Heart right ventricle (tissue), 16 donors: ENCODE measurements at regions not wholly inside any gene's neighbourhood (a gene's known extent, or its start where the extent isn't known, plus 50 kb on each side); places are given as distances from the start of the nearest gene placed in this dataset.

ENCODE experiments used
- ATAC-seq, 8 donors: fragments of 200-7000 bp; cut with Tn5 transposase; one replicate each; pipeline ENCODE4 v1.9.1; 2020; ENCODE audit warnings: mild to moderate bottlenecking in 8 of 8, moderate library complexity in 8 of 8, moderate number of reproducible peaks in 1 of 8
- DNase-seq, 2 donors: peaks; one replicate each; pipeline ENCODE4 v3.0.0-alpha.2; 2020
- H3K27ac ChIP-seq, 10 donors: fragments of 200-600 bp; sonication (generic) in 2 of 10; one replicate each; pipeline versions ENCODE4 v1.5.0 to v1.8.0; 2020 to 2022; ENCODE audit warnings: mild to moderate bottlenecking in 3 of 10
- H3K27me3 ChIP-seq, 7 donors: fragments of 200-600 bp; one replicate each; pipeline ENCODE4 v1.8.0; 2021 to 2022; ENCODE audit warnings: mild to moderate bottlenecking in 2 of 7
- H3K36me3 ChIP-seq, 9 donors: fragments of 200-600 bp; sonication (generic) in 1 of 9; one replicate each; pipeline versions ENCODE4 v1.5.0 to v1.8.0; 2020 to 2022; ENCODE audit warnings: mild to moderate bottlenecking in 2 of 9
- H3K4me1 ChIP-seq, 9 donors: fragments of 200-600 bp; sonication (generic) in 1 of 9; one replicate each; pipeline versions ENCODE4 v1.5.0 to v1.8.0; 2020 to 2022; ENCODE audit warnings: mild to moderate bottlenecking in 4 of 9
- H3K4me3 ChIP-seq, 10 donors: fragments of 200-600 bp; sonication (generic) in 2 of 10; one replicate each; pipeline versions ENCODE4 v1.5.0 to v1.8.0; 2020 to 2022; ENCODE audit warnings: mild to moderate bottlenecking in 7 of 10, moderate library complexity in 2 of 10
- H3K9me3 ChIP-seq, 11 donors: fragments of 200-600 bp in 10 of 11; sonication (generic) in 2 of 11; one replicate each; pipeline versions ENCODE4 v1.5.0 to v1.8.0; 2013 to 2022; ENCODE audit warnings: mild to moderate bottlenecking in 2 of 11, control low read depth in 1 of 11, moderate library complexity in 1 of 11
- WGBS, 2 donors: extraction: QIAGEN DNeasy Blood & Tissue Kit; methylation state at CpG; one replicate each; pipeline ENCODE4 v1.1.7; 2013; ENCODE audit warnings: inconsistent platforms in 1 of 2; 5-methylcytosine and 5-hydroxymethylcytosine counted together
- intact Hi-C, 10 donors: fragments of 100-400 bp; cut with DNase I; formaldehyde crosslinking; loops; one replicate each; pipeline versions ENCODE4 v1.11.1 to v1.14.2; 2022
- TF ChIP-seq, protein P1 (sequence below), 9 donors: fragments of 200-600 bp; sonication (generic) in 2 of 9; IDR thresholded peaks; one replicate each; pipeline versions ENCODE4 v1.5.0 to v1.8.0; 2021 to 2022; ENCODE audit warnings: antibody characterized with exemption in 9 of 9, mild to moderate bottlenecking in 5 of 9, moderate library complexity in 1 of 9
- donor health status: Arrhythmogenic right ventricular cardiomyopathy.
- donor health status: ischemic (EF 13 %, LVEDD 7.1; RV severe dilation, severe dysfunction).
- donor health status: healthy with polysubstance abuse.
- donor health status: DM: no; HTN: yes; CAD: no.
- donor health status: DM: no; HTN: no; CAD: no.
- donor health status: ischemic (EF 25% LVEDD 6.9; RV normal size, moderate dysfunction).
- donor health status: ischemic (EF 25% LVEDD 5.7; RV mildly dilated, moderate dysfunction).
- donor health status: healthy.
- donor health status: DM: yes; HTN: yes; CAD: no.
- donor health status: Ischemic cardiomyopathy.
- donor health status: ischemic (EF 35%, LVEDD 5.7; RV mildly dilated, moderate dysfunction).
- donor health status: nonischemic (EF 11% LVEDD 7.7; RV severe dilation, severe dysfunction).
- donor health status: DM: yes; HTN: yes; CAD: no.
- donor health status: PGD.
- donor health status: ischemic (EF 29% LVEDD 5.4; RV normal size, mild dysfunction).
- donor health status: nonischemic (EF 23%, LVEDD 6.1; RV moderate dilation, normal function).

DNA sequence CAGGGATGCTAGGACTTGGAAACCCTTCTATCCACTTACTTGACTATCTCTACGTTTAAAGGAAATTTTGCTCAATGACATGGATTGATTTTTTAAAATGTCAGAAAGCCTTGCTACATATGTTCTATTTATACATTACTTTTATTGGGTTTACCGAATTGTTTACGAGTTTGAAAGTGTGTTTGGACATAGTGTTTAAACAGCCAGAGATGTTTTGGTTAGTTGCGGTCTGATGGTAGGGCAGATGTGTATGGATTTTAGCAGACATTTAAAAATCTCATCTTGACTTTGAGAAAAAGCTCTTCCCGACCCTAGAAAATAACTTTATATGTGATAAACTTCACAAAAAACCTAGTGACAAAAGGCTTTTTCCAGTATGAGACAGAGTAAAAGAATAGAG is 513.7 kb downstream of the PLA2G4A start:
- WGBS, 2 donors = 81 to 85% methylated on average over 5 of the region's 5 CpGs

DNA sequence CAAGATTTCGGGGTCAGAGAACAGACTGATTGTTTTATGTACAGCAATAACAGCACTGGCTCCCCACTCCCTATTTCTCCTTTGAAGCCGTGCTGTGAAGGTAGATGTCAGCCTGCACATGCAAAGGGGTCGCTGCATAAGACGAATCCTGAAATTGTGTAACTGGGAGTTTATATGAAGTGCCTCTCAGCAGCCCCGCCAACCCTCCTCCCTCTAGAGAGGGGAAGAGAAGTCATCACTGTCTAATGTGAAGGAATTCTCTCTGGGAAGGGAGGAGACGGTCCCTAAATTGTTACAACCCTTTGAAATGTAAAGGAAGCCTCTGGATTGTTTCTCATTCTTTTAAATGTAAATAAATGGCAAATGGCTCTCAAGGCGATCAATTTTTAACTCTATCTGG is 545.3 kb downstream of the PLA2G4A start:
- Histone ChIP-seq H3K9me3 (no peaks in the 10 kb centered on the region), H3K27ac (no peak overlapping the region), H3K4me1 (no peaks in the 10 kb centered on the region), H3K36me3 (no peaks in the 10 kb centered on the region), H3K4me3 (no peak overlapping the region), H3K27me3 (no peaks in the 10 kb centered on the region)
- DNase-seq (no peak), ATAC-seq (no peak)
- 62 to 69% methylated on average over 7 of the region's 7 CpGs for WGBS, 2 donors
- TF ChIP-seq, protein P1, sequence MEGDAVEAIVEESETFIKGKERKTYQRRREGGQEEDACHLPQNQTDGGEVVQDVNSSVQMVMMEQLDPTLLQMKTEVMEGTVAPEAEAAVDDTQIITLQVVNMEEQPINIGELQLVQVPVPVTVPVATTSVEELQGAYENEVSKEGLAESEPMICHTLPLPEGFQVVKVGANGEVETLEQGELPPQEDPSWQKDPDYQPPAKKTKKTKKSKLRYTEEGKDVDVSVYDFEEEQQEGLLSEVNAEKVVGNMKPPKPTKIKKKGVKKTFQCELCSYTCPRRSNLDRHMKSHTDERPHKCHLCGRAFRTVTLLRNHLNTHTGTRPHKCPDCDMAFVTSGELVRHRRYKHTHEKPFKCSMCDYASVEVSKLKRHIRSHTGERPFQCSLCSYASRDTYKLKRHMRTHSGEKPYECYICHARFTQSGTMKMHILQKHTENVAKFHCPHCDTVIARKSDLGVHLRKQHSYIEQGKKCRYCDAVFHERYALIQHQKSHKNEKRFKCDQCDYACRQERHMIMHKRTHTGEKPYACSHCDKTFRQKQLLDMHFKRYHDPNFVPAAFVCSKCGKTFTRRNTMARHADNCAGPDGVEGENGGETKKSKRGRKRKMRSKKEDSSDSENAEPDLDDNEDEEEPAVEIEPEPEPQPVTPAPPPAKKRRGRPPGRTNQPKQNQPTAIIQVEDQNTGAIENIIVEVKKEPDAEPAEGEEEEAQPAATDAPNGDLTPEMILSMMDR (IDR thresholded peaks at IDR 0.05) = no peak
- intact Hi-C loops = no loop called here

More for the DNA sequence above, 513.7 kb downstream of the PLA2G4A start:
- Histone ChIP-seq H3K27me3 (no peaks in the 10 kb centered on the region), H3K9me3 (no peaks in the 10 kb centered on the region), H3K36me3 (no peaks in the 10 kb centered on the region), H3K4me3 (no peak overlapping the region), H3K4me1 (no peaks in the 10 kb centered on the region), H3K27ac (no peak overlapping the region)
- intact Hi-C loops = no loop called here
- DNase-seq = no peak
- TF ChIP-seq, protein P1 (IDR thresholded peaks at IDR 0.05) = no peak
- ATAC-seq = no peak

DNA sequence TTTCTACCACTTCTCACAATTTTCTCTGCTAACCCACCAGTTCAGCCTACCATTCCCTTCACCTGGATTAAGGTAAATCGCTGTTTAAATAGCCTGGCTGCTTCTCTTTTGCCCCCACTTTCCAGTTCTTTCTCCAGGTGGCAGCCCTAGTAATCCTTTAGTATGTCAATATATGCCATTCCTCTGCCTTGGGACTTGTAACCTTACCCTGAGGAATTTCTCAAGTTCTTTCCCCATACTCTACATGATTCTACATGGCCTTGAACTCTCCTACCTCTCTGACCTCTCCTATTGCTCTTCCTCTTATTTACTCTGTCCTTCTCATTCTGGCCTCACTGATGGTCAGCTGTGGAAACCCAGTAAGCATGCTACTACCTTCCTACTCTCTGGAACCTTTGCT is 546.0 kb downstream of the PLA2G4A start:
- H3K9me3 ChIP-seq = no peaks in the 10 kb centered on the region
- no peak for DNase-seq
- H3K27ac ChIP-seq = no peak overlapping the region
- H3K4me3 ChIP-seq = no peak overlapping the region
- H3K36me3 ChIP-seq = no peaks in the 10 kb centered on the region
- WGBS, 2 donors = 70 to 77% methylated on average over 1 of the region's 1 CpG
- intact Hi-C loops = no loop called here
- no peaks in the 10 kb centered on the region for H3K4me1 ChIP-seq
- H3K27me3 ChIP-seq = no peaks in the 10 kb centered on the region
- TF ChIP-seq, protein P1 (IDR thresholded peaks at IDR 0.05) = no peak
- ATAC-seq = no peak

DNA sequence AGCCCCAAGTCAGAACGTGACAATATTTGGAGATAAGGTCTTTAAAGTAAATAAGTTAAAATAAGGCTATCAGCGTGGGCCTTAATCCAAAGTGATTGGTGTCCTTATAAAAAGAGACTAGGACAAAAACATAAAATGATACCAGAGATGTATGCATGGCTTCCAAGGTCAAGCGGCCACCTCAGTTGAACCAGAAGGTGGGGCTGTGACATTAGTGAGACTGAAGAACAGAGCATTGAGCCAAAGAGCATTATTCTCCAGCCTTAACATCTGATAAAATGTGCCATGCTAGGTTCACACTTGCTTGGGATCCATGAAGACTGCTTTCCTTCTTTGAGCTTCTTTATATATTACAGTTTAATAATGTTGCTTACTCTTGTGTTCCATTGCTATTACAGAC is 554.6 kb downstream of the PLA2G4A start:
- ATAC-seq (no peak), DNase-seq (no peak)
- no peaks in the 10 kb centered on the region for H3K9me3 ChIP-seq
- H3K4me1 ChIP-seq = no peaks in the 10 kb centered on the region
- H3K27me3 ChIP-seq = no peaks in the 10 kb centered on the region
- no peak overlapping the region for H3K27ac ChIP-seq
- WGBS, 2 donors = 68 to 70% methylated on average over 3 of the region's 3 CpGs
- intact Hi-C loops = no loop called here
- H3K36me3 ChIP-seq = no peaks in the 10 kb centered on the region
- H3K4me3 ChIP-seq = no peak overlapping the region
- TF ChIP-seq, protein P1 (IDR thresholded peaks at IDR 0.05) = no peak

DNA sequence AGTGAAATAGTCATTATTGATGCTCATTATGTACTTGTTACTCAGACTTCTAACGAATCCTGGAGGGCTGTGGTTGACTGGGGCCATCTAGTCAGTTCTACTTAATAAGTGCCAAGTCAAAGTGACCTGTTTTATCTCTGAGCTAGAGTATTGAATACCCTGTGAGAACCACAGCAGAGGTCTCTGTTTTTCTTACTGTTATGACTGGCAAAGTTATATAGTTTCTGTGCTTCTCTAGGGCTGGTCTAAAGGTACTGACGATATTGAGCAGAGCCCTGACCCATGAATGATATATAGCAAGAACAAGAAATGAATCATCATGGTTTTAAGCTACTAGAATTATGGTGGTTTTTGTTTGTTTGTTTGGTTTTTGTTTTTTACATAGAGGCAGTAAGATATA is 555.8 kb downstream of the PLA2G4A start:
- Histone ChIP-seq H3K36me3 (no peaks in the 10 kb centered on the region), H3K4me3 (no peak overlapping the region), H3K27me3 (no peaks in the 10 kb centered on the region), H3K4me1 (no peaks in the 10 kb centered on the region), H3K9me3 (no peaks in the 10 kb centered on the region), H3K27ac (no peak overlapping the region)
- ATAC-seq (no peak), DNase-seq (no peak)
- intact Hi-C loops = no loop called here
- TF ChIP-seq, protein P1 (IDR thresholded peaks at IDR 0.05) = no peak
- WGBS, 2 donors = 69 to 70% methylated on average over 2 of the region's 2 CpGs
